ENCODE measurements at regions not wholly inside any gene's neighbourhood (a gene's known extent, or its start where the extent isn't known, plus 50 kb on each side); places are given as distances from the start of the nearest gene placed in this dataset.

GRCh38 chr16:80171746-80172145 is 369.0 kb upstream of the DYNLRB2 start:
- Histone ChIP-seq H2BK15ac (ENCODE audit: low read depth, low read length) (no peak overlapping the region), H3K4me1 (ENCODE audit: insufficient read depth, low read length) (no peaks in the 10 kb centered on the region), H4K20me1 (ENCODE audit: control insufficient read depth, insufficient read depth, insufficient read length) (no peaks in the 10 kb centered on the region), H3K79me2 (ENCODE audit: insufficient read depth, low read length) (no peaks in the 10 kb centered on the region), H3K23me2 (ENCODE audit: insufficient read length, low read depth, low read length, poor library complexity, severe bottlenecking) (no peaks in the 10 kb centered on the region), H3T11ph (ENCODE audit: low read length) (no peak overlapping the region), H3K9ac (ENCODE audit: extremely low read depth, insufficient read length, low read length) (no peak overlapping the region), H2AFZ (ENCODE audit: low read length) (no peak overlapping the region), H2BK20ac (ENCODE audit: low read depth, low read length, poor library complexity, severe bottlenecking) (no peak overlapping the region), H4K8ac (replicated peaks; ENCODE audit: insufficient read length, low read depth, low read length) (no peak overlapping the region), H3K79me1 (ENCODE audit: insufficient read depth, low read depth, low read length, poor library complexity, severe bottlenecking) (no peaks in the 10 kb centered on the region), H3K27ac (ENCODE audit: insufficient read length, low read depth, low read length) (no peak overlapping the region), H3K27me3 (ENCODE audit: insufficient read depth, low read length) (no peaks in the 10 kb centered on the region), H4K91ac (ENCODE audit: insufficient read length, low read depth, low read length) (no peak overlapping the region), H3K4me2 (ENCODE audit: insufficient read depth, insufficient read length, low read length) (no peak overlapping the region), H4K5ac (ENCODE audit: insufficient read length, low read depth, low read length) (no peak overlapping the region), H2BK5ac (ENCODE audit: insufficient read length, low read length) (no peak overlapping the region), H2BK12ac (ENCODE audit: insufficient read length, low read depth, low read length) (no peak overlapping the region), H2AK5ac (ENCODE audit: insufficient read length, low read length) (no peak overlapping the region), H3K9me3 (ENCODE audit: control insufficient read depth, low read depth, low read length) (no peaks in the 10 kb centered on the region), H3K23ac (ENCODE audit: insufficient read length, low read depth, low read length) (no peak overlapping the region), H3K4ac (ENCODE audit: low read depth, low read length) (no peak overlapping the region), H2BK120ac (ENCODE audit: low read depth, low read length, poor library complexity, severe bottlenecking) (no peak overlapping the region), H3K14ac (ENCODE audit: insufficient read depth, low read length) (no peak overlapping the region), H3K18ac (ENCODE audit: insufficient read length, low read depth, low read length) (no peak overlapping the region), H3K56ac (ENCODE audit: insufficient read length, low read depth, low read length) (no peak overlapping the region)
- Mint-ChIP-seq H3K27me3 (ENCODE audit: low read depth) (no peaks in the 10 kb centered on the region), H3K9me3 (no peaks in the 10 kb centered on the region), H3K4me1 (no peaks in the 10 kb centered on the region), H3K27ac (no peak overlapping the region), H3K36me3 (ENCODE audit: insufficient read depth in 1 of 3, low read depth in 3 of 3) (no peaks in the 10 kb centered on the region), H3K4me3 (no peak overlapping the region)
- no peak for DNase-seq
- TF ChIP-seq CTCF (conservative IDR thresholded peaks at IDR 0.05), result no peak
- no CpG with 5 or more reads among the region's 4 CpGs for WGBS (ENCODE audit: extremely low coverage, insufficient read length, low lambda C conversion rate)

Measured in H9 (cell line).